Erythroblast (primary cell): ENCODE measurements at regions not wholly inside any gene's neighbourhood (a gene's known extent, or its start where the extent isn't known, plus 50 kb on each side); places are given as distances from the start of the nearest gene placed in this dataset.

Experiments used
- GATA1 ChIP-seq: IDR thresholded peaks from 2 replicates; pipeline ENCODE4 v1.6.1; 2011; ENCODE audit warnings: low read depth, mild to moderate bottlenecking, control low read depth, low read length, moderate library complexity
- POLR2A ChIP-seq: IDR thresholded peaks from 2 replicates; pipeline ENCODE4 v1.6.1; 2011; ENCODE audit warnings: mild to moderate bottlenecking, low read length

DNA sequence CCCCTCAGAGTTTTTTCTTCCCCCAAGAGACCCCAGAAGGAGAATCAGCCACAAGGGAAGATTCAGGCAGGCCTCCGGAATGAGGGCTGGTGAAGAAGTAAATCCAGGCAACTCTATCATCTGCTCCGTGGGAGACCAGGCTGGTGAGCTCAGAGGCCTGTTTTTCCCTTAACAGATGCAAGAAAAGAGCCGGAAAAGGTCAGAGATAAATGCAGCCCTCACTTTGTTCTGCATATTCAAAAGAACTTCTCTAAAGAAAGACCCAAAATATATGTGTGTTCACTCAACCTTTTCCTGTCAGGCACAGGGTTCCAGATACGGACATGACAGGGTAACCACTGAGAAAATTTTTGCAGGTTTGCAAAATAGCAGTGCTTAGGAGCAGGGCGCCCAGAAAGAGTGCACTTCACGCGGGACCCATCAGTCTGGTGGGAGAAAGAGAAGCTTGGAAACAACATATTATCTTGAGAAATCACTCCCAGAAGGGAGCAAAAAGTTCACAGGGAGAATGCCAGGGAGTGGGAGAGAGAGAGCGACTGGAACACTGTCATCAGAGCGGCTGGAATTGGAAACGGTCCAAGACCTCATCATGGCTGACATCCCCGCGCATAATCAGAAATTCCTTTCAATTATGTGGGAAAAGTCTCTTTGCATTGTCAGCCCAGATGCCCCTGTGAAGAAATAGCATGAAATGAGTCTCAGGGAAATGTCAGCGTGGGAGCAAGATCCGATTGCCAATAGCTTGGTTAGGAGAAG lies 244.8 kb upstream of the SLC14A2 start:
- TF ChIP-seq POLR2A (no peak), GATA1 (no peak)
